B cell (primary cell): ENCODE measurements at regions not wholly inside any gene's neighbourhood (a gene's known extent, or its start where the extent isn't known, plus 50 kb on each side); places are given as distances from the start of the nearest gene placed in this dataset.
"Not testable (repeated sequence)": the region's sequence is repeated elsewhere in the genome, so short reads cannot be mapped to it uniquely, and the experiment has no call there.

Experiments used
- ATAC-seq: fragments of 200-7000 bp; cut with Tn5 transposase; one replicate; pipeline ENCODE4 v1.10.0; 2021; ENCODE audit warnings: low read depth, mild to moderate bottlenecking, moderate number of reproducible peaks, moderate library complexity
- CTCF ChIA-PET: fragments of 350-600 bp; sonication (Branson Sonifier 250); formaldehyde crosslinking; loops from one replicate; lab custom pipeline; 2021; ENCODE audit warnings: antibody characterized with exemption, inconsistent platforms; lab: Charles Lee
- POLR2A ChIA-PET: fragments of 350-600 bp; sonication (Branson Sonifier 250); formaldehyde crosslinking; loops from one replicate; lab custom pipeline; 2021; ENCODE audit warnings: antibody characterized with exemption; lab: Charles Lee
- DNase-seq: peaks from one replicate; pipeline ENCODE4 v3.0.0; 2013
- H2AFZ ChIP-seq: 2 replicates; pipeline ENCODE4 v1.6.1; 2012; ENCODE audit warnings: mild to moderate bottlenecking, low read depth, low read length; ENCODE audit not compliant: insufficient read depth, poor library complexity, severe bottlenecking
- H3K27ac ChIP-seq, 2 donors: 1 replicate in 1 of 2; 2 replicates in 1 of 2; pipeline ENCODE4 v1.5.1; 2012 to 2013; ENCODE audit warnings: low read length in 2 of 2, mild to moderate bottlenecking in 2 of 2, moderate library complexity in 1 of 2
- H3K27me3 ChIP-seq, 4 experiments: fragments of 200-600 bp in 1 of 4; sonication (generic) in 1 of 4; replicated peaks in 1 of 4; 1 replicate in 2 of 4; 2 replicates in 2 of 4; pipeline versions ENCODE4 v1.6.1 to v1.7.0; 2013 to 2016; ENCODE audit warnings: low read length in 3 of 4, mild to moderate bottlenecking in 2 of 4, mixed read lengths in 1 of 4, moderate library complexity in 1 of 4; ENCODE audit not compliant: insufficient read depth in 4 of 4, control insufficient read depth in 3 of 4; ENCODE audit errors: control extremely low read depth in 1 of 4
- H3K36me3 ChIP-seq, 2 experiments: replicated peaks in 1 of 2; 1 replicate in 1 of 2; 2 replicates in 1 of 2; pipeline versions ENCODE4 v1.6.1 to v1.7.1; 2013; ENCODE audit warnings: low read length in 1 of 2; ENCODE audit not compliant: insufficient read depth in 2 of 2, control insufficient read depth in 1 of 2; ENCODE audit errors: control extremely low read depth in 1 of 2, extremely low read depth in 1 of 2
- H3K4me1 ChIP-seq, 2 donors: fragments of 200-600 bp in 1 of 2; sonication (generic) in 1 of 2; 1 replicate in 1 of 2; 2 replicates in 1 of 2; pipeline versions ENCODE4 v1.5.1 to v1.6.1; 2013 to 2017; ENCODE audit warnings: low read length in 2 of 2; ENCODE audit not compliant: control insufficient read depth in 2 of 2, insufficient read depth in 2 of 2
- H3K4me2 ChIP-seq: replicated peaks from 2 replicates; pipeline ENCODE3; 2012; ENCODE audit warnings: mild to moderate bottlenecking, low read depth, low read length; ENCODE audit not compliant: poor library complexity, severe bottlenecking
- H3K4me3 ChIP-seq, 5 experiments: fragments of 200-600 bp in 1 of 5; sonication (generic) in 1 of 5; 1 replicate in 3 of 5; 2 replicates in 2 of 5; pipeline versions ENCODE4 v1.5.1 to v1.7.0; 2011 to 2016; ENCODE audit warnings: low read length in 4 of 5, mild to moderate bottlenecking in 4 of 5, low read depth in 2 of 5, control low read depth in 1 of 5, moderate library complexity in 1 of 5; ENCODE audit not compliant: insufficient read depth in 1 of 5; ENCODE audit errors: control extremely low read depth in 1 of 5, extremely low read depth in 1 of 5
- H3K79me2 ChIP-seq: fragments of 200-600 bp; sonication (generic); one replicate; pipeline ENCODE4 v1.6.0; 2016; ENCODE audit warnings: low read length; ENCODE audit not compliant: control insufficient read depth, insufficient read depth
- H3K9ac ChIP-seq: fragments of 200-600 bp; sonication (generic); 2 replicates; pipeline ENCODE4 v1.6.1; 2017; ENCODE audit warnings: mild to moderate bottlenecking, low read length, moderate library complexity
- H3K9me3 ChIP-seq, 3 donors: one replicate each; pipeline versions ENCODE4 v1.6.1 to v1.7.1; 2013; ENCODE audit warnings: low read length in 2 of 3; ENCODE audit not compliant: control insufficient read depth in 2 of 3, insufficient read depth in 1 of 3; ENCODE audit errors: control extremely low read depth in 1 of 3
- H4K20me1 ChIP-seq: 2 replicates; pipeline ENCODE4 v1.6.0; 2012; ENCODE audit warnings: mild to moderate bottlenecking, low read length; ENCODE audit not compliant: insufficient read depth, control insufficient read depth, poor library complexity, severe bottlenecking
- H3K27ac Mint-ChIP-seq: one replicate; pipeline ENCODE4 v1.8.0; 2021; ENCODE audit warnings: mixed read lengths
- H3K27me3 Mint-ChIP-seq: one replicate; pipeline ENCODE4 v1.8.0; 2021; ENCODE audit warnings: mixed read lengths
- H3K4me1 Mint-ChIP-seq: one replicate; pipeline ENCODE4 v1.8.0; 2021; ENCODE audit warnings: mixed read lengths
- H3K4me3 Mint-ChIP-seq: one replicate; pipeline ENCODE4 v1.8.0; 2021; ENCODE audit warnings: mixed read lengths
- H3K9me3 Mint-ChIP-seq: one replicate; pipeline ENCODE4 v1.8.0; 2022; ENCODE audit warnings: mixed read lengths; ENCODE audit not compliant: insufficient read depth
- EZH2 ChIP-seq: IDR thresholded peaks from 2 replicates; pipeline ENCODE4 v1.6.1; 2012; ENCODE audit warnings: borderline replicate concordance, low read depth, mild to moderate bottlenecking, moderate library complexity, low read length; ENCODE audit not compliant: insufficient read depth, poor library complexity, severe bottlenecking
- WGBS: methylation state at CpG from one replicate; pipeline ENCODE4 v1.1.5; 2013; ENCODE audit warnings: missing lambda C conversion rate; ENCODE audit not compliant: insufficient coverage; 5-methylcytosine and 5-hydroxymethylcytosine counted together
- intact Hi-C: fragments of 100-400 bp; cut with micrococcal nuclease; formaldehyde crosslinking; loops from one replicate; pipeline ENCODE4 v1.10.0; 2022
- TF ChIP-seq, protein P1 (sequence below): fragments of 200-600 bp; IDR thresholded peaks from one replicate; pipeline ENCODE4 v1.8.0; 2022; ENCODE audit warnings: antibody characterized with exemption, mild to moderate bottlenecking

DNA sequence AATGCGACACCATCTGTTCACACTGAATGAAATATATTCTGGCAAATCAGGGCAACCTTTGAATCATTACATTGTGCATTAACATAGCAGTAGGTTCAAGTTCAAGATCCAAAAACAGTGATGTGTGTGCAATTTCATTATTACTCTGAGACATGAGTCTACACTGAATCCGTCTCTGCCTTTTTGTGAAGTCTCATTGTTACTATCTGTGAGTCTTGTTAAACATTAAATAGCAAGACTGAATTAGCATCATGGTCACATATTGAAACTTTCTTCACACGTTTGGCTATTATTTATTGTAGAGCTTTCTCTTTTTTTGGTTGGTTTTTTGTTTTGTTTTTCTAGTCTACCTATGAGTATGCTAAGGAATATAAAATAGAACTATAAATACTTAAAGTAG, 117.1 kb upstream of the SLITRK5 start:
- Histone ChIP-seq H3K27ac (no peak overlapping the region), H3K4me3 (no peak overlapping the region), H3K4me1 (no peaks in the 10 kb centered on the region), H3K9me3 (no peaks in the 10 kb centered on the region), H4K20me1 (no peaks in the 10 kb centered on the region), H3K36me3 (no peaks in the 10 kb centered on the region), H3K79me2 (no peaks in the 10 kb centered on the region), H3K9ac (no peak overlapping the region), H3K27me3 (no peaks in the 10 kb centered on the region), H3K4me2 (no peak overlapping the region), H2AFZ (no peak overlapping the region)
- WGBS: no CpG with 5 or more reads among the region's 3 CpGs
- ChIA-PET POLR2A (no interaction called here), CTCF (no interaction called here)
- TF ChIP-seq EZH2: no peak
- TF ChIP-seq, protein P1, sequence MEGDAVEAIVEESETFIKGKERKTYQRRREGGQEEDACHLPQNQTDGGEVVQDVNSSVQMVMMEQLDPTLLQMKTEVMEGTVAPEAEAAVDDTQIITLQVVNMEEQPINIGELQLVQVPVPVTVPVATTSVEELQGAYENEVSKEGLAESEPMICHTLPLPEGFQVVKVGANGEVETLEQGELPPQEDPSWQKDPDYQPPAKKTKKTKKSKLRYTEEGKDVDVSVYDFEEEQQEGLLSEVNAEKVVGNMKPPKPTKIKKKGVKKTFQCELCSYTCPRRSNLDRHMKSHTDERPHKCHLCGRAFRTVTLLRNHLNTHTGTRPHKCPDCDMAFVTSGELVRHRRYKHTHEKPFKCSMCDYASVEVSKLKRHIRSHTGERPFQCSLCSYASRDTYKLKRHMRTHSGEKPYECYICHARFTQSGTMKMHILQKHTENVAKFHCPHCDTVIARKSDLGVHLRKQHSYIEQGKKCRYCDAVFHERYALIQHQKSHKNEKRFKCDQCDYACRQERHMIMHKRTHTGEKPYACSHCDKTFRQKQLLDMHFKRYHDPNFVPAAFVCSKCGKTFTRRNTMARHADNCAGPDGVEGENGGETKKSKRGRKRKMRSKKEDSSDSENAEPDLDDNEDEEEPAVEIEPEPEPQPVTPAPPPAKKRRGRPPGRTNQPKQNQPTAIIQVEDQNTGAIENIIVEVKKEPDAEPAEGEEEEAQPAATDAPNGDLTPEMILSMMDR: no peak
- intact Hi-C loops: no loop called here
- Mint-ChIP-seq H3K4me3 (no peak overlapping the region), H3K9me3 (no peaks in the 10 kb centered on the region), H3K4me1 (no peaks in the 10 kb centered on the region), H3K27me3 (no peaks in the 10 kb centered on the region), H3K27ac (no peak overlapping the region)
- ATAC-seq (no peak), DNase-seq (no peak)

DNA sequence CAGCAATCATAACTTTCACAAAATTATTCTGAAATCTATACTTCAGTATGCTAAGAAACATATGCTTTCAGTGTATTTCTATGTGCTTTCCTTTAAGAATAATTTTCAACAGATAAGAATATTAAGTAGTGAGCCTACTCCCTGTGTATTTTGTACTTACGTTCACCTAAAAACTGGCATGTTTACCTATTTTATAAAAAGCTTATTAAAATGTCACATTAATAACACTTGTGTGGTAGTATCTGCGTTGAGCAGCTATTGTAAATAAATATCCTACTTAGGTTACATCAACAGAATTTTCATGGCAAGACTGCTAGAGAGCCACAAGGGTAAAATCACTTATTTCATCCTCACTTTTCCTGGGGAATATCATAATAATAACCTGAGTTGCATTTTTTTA, 113.4 kb upstream of the SLITRK5 start:
- no CpG with 5 or more reads among the region's 2 CpGs for WGBS
- Mint-ChIP-seq H3K27ac (no peak overlapping the region), H3K4me1 (no peaks in the 10 kb centered on the region), H3K27me3 (no peaks in the 10 kb centered on the region), H3K9me3 (no peaks in the 10 kb centered on the region), H3K4me3 (no peak overlapping the region)
- H3K36me3 ChIP-seq: no peaks in the 10 kb centered on the region
- DNase-seq: no peak
- no peak overlapping the region for H3K27ac ChIP-seq
- no peaks in the 10 kb centered on the region for H3K27me3 ChIP-seq
- no peak overlapping the region for H3K4me3 ChIP-seq
- ChIA-PET CTCF (no interaction called here), POLR2A (no interaction called here)
- TF ChIP-seq, protein P1: no peak
- TF ChIP-seq EZH2: no peak
- no peaks in the 10 kb centered on the region for H3K4me1 ChIP-seq
- H3K79me2 ChIP-seq: no peaks in the 10 kb centered on the region
- H4K20me1 ChIP-seq: no peaks in the 10 kb centered on the region
- no peak overlapping the region for H2AFZ ChIP-seq
- H3K4me2 ChIP-seq: no peak overlapping the region
- H3K9ac ChIP-seq: no peak overlapping the region
- intact Hi-C loops: no loop called here
- ATAC-seq: no peak
- H3K9me3 ChIP-seq: peaks cover 0 to 3% (median 0%) of the 10 kb centered on the region in 3 donors

DNA sequence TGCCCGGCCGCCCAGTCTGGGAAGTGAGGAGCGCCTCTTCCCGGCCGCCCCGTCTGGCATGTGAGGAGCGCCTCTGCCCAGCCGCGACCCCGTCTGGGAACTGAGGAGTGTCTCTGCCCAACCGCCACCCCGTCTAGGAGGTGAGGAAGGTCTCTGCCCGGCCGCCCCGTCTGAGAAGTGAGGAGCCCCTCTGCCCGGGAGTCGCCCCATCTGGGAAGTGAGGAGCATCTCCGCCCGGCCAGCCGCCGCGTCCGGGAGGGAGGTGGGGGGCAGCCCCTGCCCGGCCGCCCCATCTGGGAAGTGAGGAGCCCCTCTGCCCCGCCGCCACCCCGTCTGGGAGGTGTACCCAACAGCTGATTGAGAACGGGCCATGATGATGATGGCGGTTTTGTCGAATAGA, 109.6 kb upstream of the SLITRK5 start:
- H3K4me1 ChIP-seq, H4K20me1 ChIP-seq, H3K79me2 ChIP-seq, H3K9ac ChIP-seq, H2AFZ ChIP-seq, DNase-seq, H3K27me3 ChIP-seq, ATAC-seq, H3K9me3 Mint-ChIP-seq, H3K4me2 ChIP-seq, H3K4me1 Mint-ChIP-seq, H3K36me3 ChIP-seq, H3K9me3 ChIP-seq, CTCF ChIA-PET, H3K4me3 ChIP-seq, intact Hi-C loops, H3K27ac ChIP-seq, H3K4me3 Mint-ChIP-seq, H3K27me3 Mint-ChIP-seq, POLR2A ChIA-PET, H3K27ac Mint-ChIP-seq: not testable (repeated sequence)
- 95% methylated on average over 29 of the region's 31 CpGs for WGBS
